Adipose tissue (tissue), 3 donors: ENCODE measurements at regions not wholly inside any gene's neighbourhood (a gene's known extent, or its start where the extent isn't known, plus 50 kb on each side); places are given as distances from the start of the nearest gene placed in this dataset.
"Not testable (repeated sequence)": the region's sequence is repeated elsewhere in the genome, so short reads cannot be mapped to it uniquely, and the experiment has no call there.

Experiments used
- H3K27ac ChIP-seq: one replicate; pipeline ENCODE4 v1.5.1; 2013; ENCODE audit warnings: low read depth, low read length
- WGBS, 3 donors: extraction: QIAGEN DNeasy Blood & Tissue Kit; methylation state at CpG; one replicate each; pipeline ENCODE4 v1.1.7; 2013; 5-methylcytosine and 5-hydroxymethylcytosine counted together
- donor health status: healthy with polysubstance abuse.
- donor health status: Bipolar disorder and iron deficiency.
- donor health status: healthy.

- no peak overlapping the region for H3K27ac ChIP-seq
- 97 to 99% (median 97%) methylated on average over 2 of the region's 2 CpGs for WGBS, 3 donors
Observed at GRCh38 chr18:56455874-56456273, 182.5 kb downstream of the TXNL1 start.

- WGBS, 3 donors, result 94 to 97% (median 95%) methylated on average over 2 of the region's 2 CpGs
- H3K27ac ChIP-seq, result no peak overlapping the region
Observed at GRCh38 chr18:56455141-56455540, 183.3 kb downstream of the TXNL1 start.

GRCh38 chr18:56453631-56454030, 184.8 kb downstream of the TXNL1 start:
- WGBS, 3 donors, result 66 to 88% (median 84%) methylated on average over 3 of the region's 3 CpGs
- no peak overlapping the region for H3K27ac ChIP-seq

DNA sequence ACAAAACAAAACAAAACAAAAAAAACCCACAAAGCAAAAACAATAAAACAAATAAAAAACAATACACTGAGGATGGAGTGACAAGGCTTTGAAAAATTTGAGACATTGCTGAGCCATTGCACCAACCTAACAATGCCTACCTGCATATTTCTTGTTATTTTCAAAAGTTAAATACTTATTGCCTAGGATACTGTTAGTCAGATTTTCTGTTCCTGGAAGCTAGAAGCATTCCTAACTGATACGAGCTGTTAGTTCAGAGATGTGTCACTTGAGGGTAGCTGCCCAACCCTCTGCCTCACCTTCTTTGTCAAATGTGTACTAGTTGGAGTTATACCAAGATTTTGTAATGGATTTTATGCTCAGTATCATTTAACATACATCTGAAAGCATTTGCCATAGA, 187.2 kb downstream of the TXNL1 start:
- 67 to 93% (median 80%) methylated on average over 1 of the region's 1 CpG for WGBS, 3 donors

DNA sequence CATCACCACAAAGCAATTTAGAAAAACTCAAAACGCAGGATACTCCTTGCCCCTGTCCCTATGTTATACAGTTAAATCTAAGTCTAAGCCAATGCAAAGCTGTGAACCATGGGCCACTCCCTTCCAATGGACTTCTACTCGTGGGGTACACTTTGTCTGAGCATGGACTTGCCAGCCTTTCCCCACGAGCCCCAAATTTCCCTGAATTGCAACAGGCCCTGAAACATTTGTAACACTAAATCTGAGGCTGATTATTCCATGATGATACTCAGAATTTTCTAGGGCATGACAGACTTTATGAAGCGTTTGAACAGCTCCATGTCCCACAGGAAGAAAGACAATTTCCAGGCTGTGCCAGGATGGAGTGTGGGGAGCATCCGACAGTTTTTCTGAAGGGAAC, 189.6 kb downstream of the TXNL1 start:
- 71 to 79% (median 77%) methylated on average over 5 of the region's 5 CpGs for WGBS, 3 donors
- no peak overlapping the region for H3K27ac ChIP-seq

More for the DNA sequence above, 187.2 kb downstream of the TXNL1 start:
- no peak overlapping the region for H3K27ac ChIP-seq

DNA sequence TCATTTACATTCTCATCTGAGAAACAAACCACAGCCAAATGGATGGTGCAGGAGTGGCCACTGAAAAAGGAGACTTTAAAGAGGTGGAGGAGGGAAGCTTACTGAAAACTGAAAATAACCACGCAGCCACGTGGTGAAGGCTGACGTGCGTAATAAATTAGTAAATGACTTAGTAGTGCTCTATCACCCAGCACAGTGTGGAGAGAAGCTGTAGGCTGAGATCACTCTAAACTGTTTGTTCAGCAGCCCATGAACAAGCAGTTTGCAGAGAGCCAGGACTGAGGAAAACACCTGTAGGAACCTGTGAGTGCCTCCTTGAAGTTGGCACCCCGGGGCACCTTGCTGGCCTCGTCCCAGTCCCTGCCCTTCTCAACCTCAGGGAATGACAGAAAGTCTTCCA, 193.0 kb downstream of the TXNL1 start:
- H3K27ac ChIP-seq, result no peak overlapping the region
- 69 to 73% (median 70%) methylated on average over 6 of the region's 6 CpGs for WGBS, 3 donors

DNA sequence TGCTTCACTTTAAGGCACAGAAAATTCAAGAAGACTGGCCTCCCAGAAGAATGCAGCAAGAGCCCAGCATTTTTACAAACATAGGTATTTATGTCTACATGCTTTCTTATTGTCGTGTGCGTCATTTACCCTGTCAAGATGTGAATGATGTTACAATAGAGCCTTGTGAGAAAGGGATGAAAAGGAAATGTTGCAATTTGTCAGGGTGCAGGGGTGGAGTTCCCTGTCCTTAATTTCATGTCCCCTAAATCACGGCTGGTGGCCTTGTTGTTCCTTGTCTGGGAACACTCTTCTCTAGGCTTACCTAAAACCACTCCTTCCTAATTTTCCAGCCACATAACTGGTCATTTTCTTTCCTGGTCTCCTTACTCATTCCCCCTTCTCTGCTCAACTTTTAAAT, 194.2 kb downstream of the TXNL1 start:
- WGBS, 3 donors, result 64 to 81% (median 69%) methylated on average over 3 of the region's 3 CpGs

GRCh38 chr18:56443166-56443907, 195.1 kb downstream of the TXNL1 start:
- H3K27ac ChIP-seq, result peak overlapping the region; percentile 62
- 58 to 84% (median 61%) methylated on average over 3 of the region's 3 CpGs for WGBS, 3 donors

More for the DNA sequence above, 194.2 kb downstream of the TXNL1 start:
- no peak overlapping the region for H3K27ac ChIP-seq

DNA sequence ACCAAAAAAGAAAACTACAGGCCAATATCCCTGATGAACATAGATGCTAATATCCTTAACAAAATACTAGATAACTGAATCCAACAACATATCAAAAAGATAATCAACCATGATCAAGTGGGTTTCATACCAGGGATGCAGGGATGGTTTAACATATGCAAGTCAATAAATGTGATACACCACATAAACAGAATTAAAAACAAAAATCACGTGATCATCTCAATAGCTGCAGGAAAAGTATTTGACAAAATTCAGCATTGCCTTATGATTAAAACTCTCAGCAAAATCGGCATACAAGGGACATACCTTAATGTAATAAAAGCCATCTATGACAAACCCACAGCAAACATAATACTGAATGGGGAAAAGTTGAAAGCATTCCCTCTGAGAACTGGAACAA, 199.9 kb downstream of the TXNL1 start:
- WGBS, 3 donors, result 78 to 94% (median 93%) methylated on average over 2 of the region's 2 CpGs
- not testable (repeated sequence) for H3K27ac ChIP-seq

DNA sequence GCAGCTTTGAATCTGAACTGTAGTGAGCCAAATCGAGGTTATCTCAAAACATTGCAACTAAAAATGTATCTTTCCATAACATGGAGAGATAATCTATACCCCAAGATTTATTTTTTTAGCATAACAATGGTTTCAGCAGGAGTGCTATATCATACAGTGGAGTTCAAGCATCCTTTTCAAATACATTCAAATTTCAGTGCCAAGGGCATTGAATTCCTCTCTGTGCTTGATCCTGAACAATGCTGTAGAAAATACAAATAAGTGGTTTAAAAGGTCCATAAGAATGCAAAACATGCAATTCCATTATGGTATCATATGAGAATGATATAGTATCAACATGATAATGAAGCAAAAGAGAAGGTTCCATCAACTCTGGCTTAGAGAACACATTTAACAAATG, 201.7 kb downstream of the TXNL1 start:
- 46 to 70% (median 58%) methylated on average over 1 of the region's 1 CpG for WGBS, 3 donors
- no peak overlapping the region for H3K27ac ChIP-seq

DNA sequence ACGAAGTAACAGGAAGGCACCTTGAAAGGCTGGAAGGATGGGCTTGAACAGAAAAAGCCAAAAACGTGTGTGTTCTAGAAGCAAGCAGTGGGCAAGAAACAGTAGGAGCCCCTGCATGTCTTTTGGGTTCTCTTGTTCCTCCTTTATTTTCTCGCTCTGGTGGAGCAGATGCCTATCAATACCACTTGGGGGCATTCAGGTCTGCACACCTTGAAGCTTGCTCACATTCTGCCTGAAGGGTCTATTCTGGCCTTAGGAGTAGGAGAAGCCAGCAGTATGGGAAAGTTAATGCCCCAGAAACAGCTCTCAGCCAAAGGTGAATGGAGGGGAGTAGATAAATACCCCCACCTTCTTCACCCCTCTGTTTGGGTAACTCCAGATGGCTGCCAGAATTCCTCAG, 204.5 kb downstream of the TXNL1 start:
- WGBS, 3 donors, result 81 to 91% (median 85%) methylated on average over 3 of the region's 3 CpGs
- no peak overlapping the region for H3K27ac ChIP-seq

GRCh38 chr18:56431551-56431950, 206.8 kb downstream of the TXNL1 start:
- H3K27ac ChIP-seq, result no peak overlapping the region

DNA sequence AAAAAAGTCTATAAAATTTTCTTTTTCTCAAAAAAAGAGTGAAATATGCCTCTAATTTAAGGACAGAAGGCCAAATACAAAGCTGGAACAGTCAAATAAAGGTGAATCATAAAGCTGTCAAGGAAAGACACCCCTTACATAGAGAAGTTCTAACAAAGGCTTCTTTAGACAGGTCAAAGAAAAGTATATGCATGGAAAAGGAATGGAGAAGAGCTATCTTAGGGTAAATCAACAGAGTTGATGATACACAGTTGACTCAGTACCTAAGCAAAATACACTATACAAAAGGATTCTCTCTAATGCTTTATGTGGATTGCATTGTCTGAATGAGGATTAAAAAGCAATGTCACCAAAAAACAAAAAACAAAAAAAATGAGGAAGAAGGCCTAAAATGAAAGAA, 214.8 kb downstream of the TXNL1 start:
- H3K27ac ChIP-seq, result no peak overlapping the region

DNA sequence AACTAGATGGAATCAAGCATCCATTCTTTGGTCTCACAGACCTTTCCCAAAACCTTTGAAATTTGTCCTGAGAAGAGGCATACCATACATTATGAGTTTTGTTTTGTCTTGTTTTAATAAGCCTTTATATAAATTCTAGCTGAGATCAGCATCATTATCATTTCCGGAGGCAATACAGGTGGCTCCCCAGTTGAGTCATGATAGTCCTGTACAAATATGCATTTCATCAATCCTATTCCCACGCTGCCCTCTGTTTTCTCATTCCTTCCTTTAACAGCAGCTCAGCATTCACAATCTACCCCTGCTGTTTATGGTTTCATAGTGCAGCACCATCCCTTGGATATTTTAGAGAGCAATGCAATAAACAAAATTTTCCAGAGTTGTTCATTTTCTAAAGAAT, 216.7 kb downstream of the TXNL1 start:
- 83 to 92% (median 91%) methylated on average over 2 of the region's 2 CpGs for WGBS, 3 donors
- no peak overlapping the region for H3K27ac ChIP-seq

DNA sequence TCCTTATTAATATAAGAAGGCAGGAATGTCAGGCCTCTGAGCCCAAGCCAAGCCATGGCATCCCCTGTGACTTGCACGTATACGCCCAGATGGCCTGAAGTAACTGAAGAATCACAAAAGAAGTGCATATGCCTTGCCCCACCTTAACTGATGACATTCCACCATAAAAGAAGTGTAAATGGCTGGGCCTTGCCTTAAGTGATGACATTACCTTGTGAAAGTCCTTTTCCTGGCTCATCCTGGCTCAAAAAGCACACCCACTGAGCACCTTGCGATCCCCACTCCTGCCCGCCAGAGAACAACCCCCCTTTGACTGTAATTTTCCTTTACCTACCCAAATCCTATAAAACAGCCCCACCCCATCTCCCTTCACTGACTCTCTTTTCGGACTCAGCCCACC, 217.5 kb downstream of the TXNL1 start:
- 92 to 100% (median 95%) methylated on average over 5 of the region's 5 CpGs for WGBS, 3 donors
- not testable (repeated sequence) for H3K27ac ChIP-seq

DNA sequence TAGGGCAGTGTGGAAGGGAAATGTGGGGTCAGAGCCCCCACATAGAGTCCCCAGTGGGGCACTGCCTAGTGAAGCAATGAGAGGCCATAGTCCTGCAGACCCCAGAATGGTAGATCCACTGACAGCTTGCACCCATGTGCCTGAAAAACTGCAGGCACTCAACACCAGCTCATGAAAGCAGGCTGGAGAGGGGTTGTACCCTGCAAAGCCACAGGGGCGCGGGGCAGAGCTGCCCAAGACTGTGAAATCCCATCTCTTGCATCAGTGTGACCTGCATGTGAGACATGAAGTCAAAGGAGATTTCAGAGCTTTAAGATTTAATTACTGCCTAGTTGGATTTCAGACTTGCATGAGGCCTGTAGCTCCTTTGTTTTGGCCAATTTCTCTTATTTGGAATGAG, 224.0 kb downstream of the TXNL1 start:
- WGBS, 3 donors, result 94 to 98% (median 97%) methylated on average over 2 of the region's 2 CpGs
- no peak overlapping the region for H3K27ac ChIP-seq

- 76 to 91% (median 85%) methylated on average over 3 of the region's 3 CpGs for WGBS, 3 donors
- no peak overlapping the region for H3K27ac ChIP-seq
Observed at GRCh38 chr18:56413862-56414261, 224.5 kb downstream of the TXNL1 start.

DNA sequence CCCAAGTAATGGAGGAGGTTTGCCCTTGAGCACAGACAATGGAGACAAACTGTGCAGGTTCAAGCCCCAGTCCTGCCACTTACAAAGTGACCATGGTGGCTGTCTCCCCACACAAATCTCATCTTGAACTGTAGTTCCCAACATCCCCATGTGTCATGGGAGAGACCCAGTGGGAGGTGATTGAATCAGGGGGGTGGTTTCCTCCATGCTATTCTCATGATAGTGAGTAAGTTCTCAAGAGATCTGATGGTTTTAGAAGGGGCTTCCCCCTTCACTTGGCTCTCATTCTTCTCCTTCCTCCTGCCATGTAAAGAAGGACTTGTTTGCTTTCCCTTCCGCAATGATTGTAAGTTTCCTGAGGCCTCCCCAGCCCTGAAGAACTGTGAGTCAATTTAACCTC, 225.4 kb downstream of the TXNL1 start:
- 90 to 96% (median 94%) methylated on average over 1 of the region's 1 CpG for WGBS, 3 donors
- H3K27ac ChIP-seq, result no peak overlapping the region

DNA sequence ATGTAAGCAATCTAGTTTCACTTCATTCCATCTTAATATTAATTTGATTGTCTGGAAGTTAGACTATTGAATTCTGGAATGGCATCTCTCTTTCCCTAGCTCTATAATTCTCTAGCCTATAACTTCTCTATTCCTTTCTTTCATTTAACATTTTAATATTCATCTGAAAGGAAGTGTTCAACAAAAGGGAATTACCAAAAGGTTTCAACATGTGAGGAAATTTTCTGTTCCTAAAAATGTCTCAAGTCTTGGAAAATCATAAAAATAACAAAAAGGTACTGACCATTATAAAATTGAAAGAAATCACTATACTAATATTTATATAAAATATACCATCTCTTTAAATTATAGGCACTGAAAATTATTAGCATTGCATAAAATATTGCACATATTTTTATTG, 228.7 kb downstream of the TXNL1 start:
- no peak overlapping the region for H3K27ac ChIP-seq

DNA sequence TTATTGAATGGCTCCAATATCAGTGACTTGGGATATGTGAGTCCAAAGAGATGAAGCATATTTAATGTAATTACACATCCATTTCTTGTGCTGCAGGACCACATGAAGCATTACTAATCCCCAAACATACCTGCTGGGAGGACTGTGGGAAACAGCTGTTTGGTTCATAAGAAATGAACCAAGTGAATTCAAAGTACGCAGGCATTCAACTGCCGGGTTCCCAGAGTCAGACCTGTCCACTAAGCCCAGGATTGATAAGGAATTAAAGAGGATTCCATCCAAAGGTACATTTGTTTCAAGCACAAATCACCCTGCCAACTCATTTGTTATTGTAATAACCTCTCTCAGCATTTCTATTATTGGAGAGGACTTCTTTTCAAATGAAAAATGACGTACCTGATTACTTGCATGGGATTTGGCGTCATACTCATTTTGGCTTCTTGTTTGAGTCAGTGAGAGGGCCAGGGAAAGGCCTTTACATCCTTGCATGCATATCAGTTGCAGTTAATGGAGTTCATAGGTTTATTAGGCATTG, 230.7 kb downstream of the TXNL1 start:
- no peak overlapping the region for H3K27ac ChIP-seq
- WGBS, 3 donors, result 65 to 91% (median 87%) methylated on average over 4 of the region's 4 CpGs
